ENCODE measurements at regions not wholly inside any gene's neighbourhood (a gene's known extent, or its start where the extent isn't known, plus 50 kb on each side); places are given as distances from the start of the nearest gene placed in this dataset.

GRCh38 chr2:139924070-139924469 is 1143.9 kb upstream of the NXPH2 start:
- TF ChIP-seq EZH2phosphoT487 (IDR thresholded peaks at IDR 0.05; ENCODE audit: borderline replicate concordance) (no peak), CTCF (conservative IDR thresholded peaks at IDR 0.05; ENCODE audit: low read length) (no peak)
- no peaks in the 10 kb centered on the region for H3K27me3 ChIP-seq (ENCODE audit: insufficient read depth, low read length, poor library complexity, severe bottlenecking)

GRCh38 chr2:139918982-139919381 is 1138.8 kb upstream of the NXPH2 start:
- H3K9me3 ChIP-seq (ENCODE audit: insufficient read depth, low read depth, low read length): no peaks in the 10 kb centered on the region
- no peak for TF ChIP-seq CTCF (conservative IDR thresholded peaks at IDR 0.05; ENCODE audit: low read length)
- no peak for TF ChIP-seq EZH2phosphoT487 (IDR thresholded peaks at IDR 0.05; ENCODE audit: borderline replicate concordance)
- no peak overlapping the region for H2AFZ ChIP-seq (ENCODE audit: low read length)
- no peaks in the 10 kb centered on the region for H3K9me2 ChIP-seq (replicated peaks; ENCODE audit: low read depth, low read length)
- H3K4me1 ChIP-seq (ENCODE audit: insufficient read depth, low read length, poor library complexity, severe bottlenecking): no peaks in the 10 kb centered on the region
- H3F3A ChIP-seq (ENCODE audit: low read depth): no peaks in the 10 kb centered on the region
- H3K36me3 ChIP-seq (ENCODE audit: insufficient read depth, low read length): no peaks in the 10 kb centered on the region
- no peaks in the 10 kb centered on the region for H4K20me1 ChIP-seq (ENCODE audit: insufficient read depth, low read length, poor library complexity, severe bottlenecking)
- H3K4me2 ChIP-seq (ENCODE audit: low read depth, low read length, poor library complexity, severe bottlenecking): no peak overlapping the region
- no peaks in the 10 kb centered on the region for H3K79me2 ChIP-seq (ENCODE audit: insufficient read depth, low read length)
- H3K9ac ChIP-seq (ENCODE audit: low read depth, low read length, poor library complexity, severe bottlenecking): no peak overlapping the region
- no peaks in the 10 kb centered on the region for H3K27me3 ChIP-seq (ENCODE audit: insufficient read depth, low read length, poor library complexity, severe bottlenecking)
- H3K4me3 ChIP-seq (ENCODE audit: low read length, poor library complexity, severe bottlenecking): no peak overlapping the region

More at GRCh38 chr2:139924070-139924469, 1143.9 kb upstream of the NXPH2 start:
- Histone ChIP-seq H3K4me3 (ENCODE audit: low read length, poor library complexity, severe bottlenecking) (no peak overlapping the region), H2AFZ (ENCODE audit: low read length) (no peak overlapping the region), H3K9me2 (replicated peaks; ENCODE audit: low read depth, low read length) (no peaks in the 10 kb centered on the region), H3K79me2 (ENCODE audit: insufficient read depth, low read length) (no peaks in the 10 kb centered on the region), H3K9ac (ENCODE audit: low read depth, low read length, poor library complexity, severe bottlenecking) (no peak overlapping the region), H4K20me1 (ENCODE audit: insufficient read depth, low read length, poor library complexity, severe bottlenecking) (no peaks in the 10 kb centered on the region), H3K9me3 (ENCODE audit: insufficient read depth, low read depth, low read length) (no peaks in the 10 kb centered on the region), H3K4me1 (ENCODE audit: insufficient read depth, low read length, poor library complexity, severe bottlenecking) (no peaks in the 10 kb centered on the region), H3F3A (ENCODE audit: low read depth) (no peaks in the 10 kb centered on the region), H3K36me3 (ENCODE audit: insufficient read depth, low read length) (no peaks in the 10 kb centered on the region), H3K4me2 (ENCODE audit: low read depth, low read length, poor library complexity, severe bottlenecking) (no peak overlapping the region)

GRCh38 chr2:139917690-139918384 is 1137.6 kb upstream of the NXPH2 start:
- Histone ChIP-seq H4K20me1 (ENCODE audit: insufficient read depth, low read length, poor library complexity, severe bottlenecking) (no peaks in the 10 kb centered on the region), H3K9me2 (replicated peaks; ENCODE audit: low read depth, low read length) (no peaks in the 10 kb centered on the region), H3F3A (ENCODE audit: low read depth) (no peaks in the 10 kb centered on the region), H3K9me3 (ENCODE audit: insufficient read depth, low read depth, low read length) (no peaks in the 10 kb centered on the region), H3K36me3 (ENCODE audit: insufficient read depth, low read length) (no peaks in the 10 kb centered on the region), H3K27me3 (ENCODE audit: insufficient read depth, low read length, poor library complexity, severe bottlenecking) (no peaks in the 10 kb centered on the region), H2AFZ (ENCODE audit: low read length) (no peak overlapping the region), H3K4me3 (ENCODE audit: low read length, poor library complexity, severe bottlenecking) (no peak overlapping the region), H3K9ac (ENCODE audit: low read depth, low read length, poor library complexity, severe bottlenecking) (no peak overlapping the region), H3K4me1 (ENCODE audit: insufficient read depth, low read length, poor library complexity, severe bottlenecking) (no peaks in the 10 kb centered on the region), H3K4me2 (ENCODE audit: low read depth, low read length, poor library complexity, severe bottlenecking) (no peak overlapping the region), H3K79me2 (ENCODE audit: insufficient read depth, low read length) (no peaks in the 10 kb centered on the region)
- TF ChIP-seq CTCF (conservative IDR thresholded peaks at IDR 0.05; ENCODE audit: low read length) (no peak), EZH2phosphoT487 (IDR thresholded peaks at IDR 0.05; ENCODE audit: borderline replicate concordance) (no peak)
